GM12878 (cell line): ENCODE measurements at regions not wholly inside any gene's neighbourhood (a gene's known extent, or its start where the extent isn't known, plus 50 kb on each side); places are given as distances from the start of the nearest gene placed in this dataset.

Source experiments
- ATAC-seq: fragments of 200-7000 bp; cut with Tn5 transposase; 3 replicates; pipeline ENCODE4 v1.9.1; 2020; ENCODE audit warnings: mild to moderate bottlenecking, moderate library complexity
- BruUV-seq: library from RNA; stranded (reverse); fragments of 400-500 nt; replicated peaks from 2 replicates; lab custom pipeline; 2021; lab: Mats Ljungman, UMichigan
- CTCF ChIA-PET: fragments of 300-600 bp; sonication (Branson Sonifier 250); formaldehyde crosslinking; extraction: SDS; loops from one replicate; lab custom pipeline; 2021; ENCODE audit warnings: inconsistent platforms; lab: Yijun Ruan, JAX
- POLR2A ChIA-PET: fragments of 350-600 bp; formaldehyde crosslinking; extraction: SDS; loops from one replicate; lab custom pipeline; 2021; ENCODE audit warnings: inconsistent platforms; lab: Charles Lee
- RAD21 ChIA-PET: fragments of 300-600 bp; sonication (Branson Sonifier 250); formaldehyde crosslinking; loops from one replicate; lab custom pipeline; 2023; ENCODE audit warnings: antibody characterized with exemption; ENCODE audit not compliant: unreplicated experiment; lab: Charles Lee
- SMC1A ChIA-PET: fragments of 300-600 bp; sonication (Branson Sonifier 250); formaldehyde crosslinking; loops from one replicate; lab custom pipeline; 2023; ENCODE audit not compliant: unreplicated experiment, uncharacterized antibody; lab: Charles Lee
- DNase-seq: peaks from one replicate; pipeline ENCODE4 v3.0.0-alpha.2; 2011; ENCODE audit warnings: low read depth, low spot score
- FAIRE-seq: peaks from 3 replicates; lab custom pipeline; 2011; peaks lifted over from hg19 to GRCh38; lab: Jason Lieb, UNC
- H2AFZ ChIP-seq: 2 replicates; pipeline ENCODE4 v1.6.0; 2011; ENCODE audit warnings: low read depth, low read length, control low read depth; ENCODE audit not compliant: control insufficient read depth
- H3K27ac ChIP-seq: 2 replicates; pipeline ENCODE4 v1.5.1; 2011; ENCODE audit warnings: control low read depth; ENCODE audit not compliant: control insufficient read depth, insufficient read depth
- H3K27me3 ChIP-seq, 2 experiments: replicated peaks in 1 of 2; 2 replicates each; pipeline versions ENCODE4 v1.6.0 to v1.6.1; 2011; ENCODE audit warnings: low read length in 1 of 2; ENCODE audit not compliant: control insufficient read depth in 2 of 2, insufficient read depth in 2 of 2
- H3K36me3 ChIP-seq, 2 experiments: 2 replicates each; pipeline ENCODE4 v1.5.1; 2011; ENCODE audit warnings: low read length in 1 of 2; ENCODE audit not compliant: control insufficient read depth in 2 of 2, insufficient read depth in 2 of 2
- H3K4me1 ChIP-seq: 2 replicates; pipeline ENCODE4 v1.6.1; 2011; ENCODE audit warnings: mild to moderate bottlenecking, low read length, moderate library complexity, mixed read lengths; ENCODE audit not compliant: control insufficient read depth, insufficient read depth
- H3K4me2 ChIP-seq: 2 replicates; pipeline ENCODE4 v1.6.0; 2011; ENCODE audit warnings: control low read depth; ENCODE audit not compliant: control insufficient read depth, insufficient read depth
- H3K4me3 ChIP-seq: fragments of 200-600 bp; sonication (generic); 2 replicates; pipeline ENCODE4 v1.5.1; 2016
- H3K79me2 ChIP-seq: 2 replicates; pipeline ENCODE4 v1.6.0; 2011; ENCODE audit warnings: low read length; ENCODE audit not compliant: control insufficient read depth, insufficient read depth
- H3K9ac ChIP-seq: 2 replicates; pipeline ENCODE4 v1.8.0; 2011; ENCODE audit warnings: low read length, control low read depth, mixed read lengths; ENCODE audit not compliant: control insufficient read depth, insufficient read depth
- H3K9me3 ChIP-seq: replicated peaks from 3 replicates; pipeline ENCODE4 v1.5.1; 2011; ENCODE audit warnings: mild to moderate bottlenecking, low read length; ENCODE audit not compliant: control insufficient read depth, insufficient read depth
- H4K20me1 ChIP-seq: 2 replicates; pipeline ENCODE4 v1.6.0; 2011; ENCODE audit not compliant: control insufficient read depth, insufficient read depth
- CHD2 ChIP-seq: IDR thresholded peaks from 2 replicates; pipeline ENCODE4 v1.6.1; 2011; ENCODE audit warnings: low read depth, low read length, improper control_type of control experiment, borderline replicate concordance
- E2F8 ChIP-seq: fragments of 450-650 bp; IDR thresholded peaks from 2 replicates; pipeline ENCODE4 v1.6.1; 2018; ENCODE audit warnings: mild to moderate bottlenecking, low read depth, moderate library complexity; ENCODE audit not compliant: partially characterized antibody
- MLLT1 ChIP-seq: fragments of 450-650 bp; IDR thresholded peaks from 2 replicates; pipeline ENCODE4 v1.6.1; 2016; ENCODE audit warnings: mild to moderate bottlenecking
- MTA3 ChIP-seq: IDR thresholded peaks from 2 replicates; pipeline ENCODE4 v1.6.1; 2012; ENCODE audit warnings: low read length, inconsistent platforms, borderline replicate concordance
- POLR2A ChIP-seq: IDR thresholded peaks from 2 replicates; pipeline ENCODE4 v1.6.1; 2011; ENCODE audit warnings: low read depth, mild to moderate bottlenecking, low read length
- POLR2AphosphoS2 ChIP-seq: IDR thresholded peaks from 2 replicates; pipeline ENCODE4 v1.6.1; 2011; ENCODE audit warnings: low read depth, mild to moderate bottlenecking, low read length, improper control_type of control experiment, moderate library complexity
- PRDM15 ChIP-seq: fragments of 450-650 bp; formaldehyde crosslinking; IDR thresholded peaks from 2 replicates; pipeline ENCODE4 v1.4.0; 2020; ENCODE audit warnings: mild to moderate bottlenecking, moderate library complexity
- RELA ChIP-seq: fragments of 450-650 bp; IDR thresholded peaks from 2 replicates; pipeline ENCODE4 v1.8.0; 2014; ENCODE audit warnings: borderline replicate concordance; ENCODE audit not compliant: partially characterized antibody
- STAT3 ChIP-seq: IDR thresholded peaks from 2 replicates; pipeline ENCODE4 v1.6.1; 2011; ENCODE audit warnings: low read depth, low read length, improper control_type of control experiment
- TBL1XR1 ChIP-seq: IDR thresholded peaks from 2 replicates; pipeline ENCODE4 v1.6.1; 2012; ENCODE audit warnings: low read depth, low read length, improper control_type of control experiment
- WGBS: methylation state at CpG from one replicate; pipeline ENCODE4 v1.1.6; 2016; ENCODE audit warnings: low lambda C conversion rate; ENCODE audit not compliant: insufficient replicate concordance, insufficient coverage; ENCODE audit errors: missing lambda C conversion rate; 5-methylcytosine and 5-hydroxymethylcytosine counted together
- in situ Hi-C: fragments of 300-500 bp; cut with MboI; formaldehyde crosslinking; loops from 9 replicates; pipeline ENCODE4 v1.14.3; 2018; ENCODE audit warnings: mixed read lengths
- intact Hi-C: fragments of 100-400 bp; cut with micrococcal nuclease; formaldehyde crosslinking; loops from one replicate; pipeline ENCODE4 v1.14.2; 2022; ENCODE audit not compliant: unreplicated experiment

- POLR2A ChIA-PET = no interaction called here
- no peaks in the 10 kb centered on the region for H3K36me3 ChIP-seq
- H3K9me3 ChIP-seq = peaks cover 4% of the 10 kb centered on the region; the same call in 2 of the 3 replicates
- intact Hi-C loops = no loop called here
- ATAC-seq = no peak
- H3K27ac ChIP-seq = no peak overlapping the region
- no peak overlapping the region for H2AFZ ChIP-seq
- 0% methylated on average over 4 of the region's 4 CpGs for WGBS
- H3K4me2 ChIP-seq = no peak overlapping the region
- SMC1A ChIA-PET = interaction anchor here (0.6 kb wide), 1 partner anchor 206 kb away, joined by 3 read pairs; no protein-coding TSS in a partner anchor
- DNase-seq = no peak
- H3K27me3 ChIP-seq = no peaks in the 10 kb centered on the region
- no TSS peak for BruUV-seq
- no peak for TF ChIP-seq MTA3
- TF ChIP-seq STAT3 = no peak
- no peak for TF ChIP-seq RELA
- no peak for TF ChIP-seq POLR2A
- no peak for TF ChIP-seq E2F8
- TF ChIP-seq MLLT1 = no peak
- TF ChIP-seq TBL1XR1 = no peak
- no peak for TF ChIP-seq PRDM15
- TF ChIP-seq POLR2AphosphoS2 = no peak
- TF ChIP-seq CHD2 = no peak
- TF ChIP-seq, all 136 proteins: peak for 0
- CTCF ChIA-PET = no interaction called here
- Histone ChIP-seq H3K4me1 (no peaks in the 10 kb centered on the region), H3K9ac (no peak overlapping the region), H3K79me2 (no peaks in the 10 kb centered on the region), H4K20me1 (no peaks in the 10 kb centered on the region), H3K4me3 (no peak overlapping the region)
- no peak for FAIRE-seq
- in situ Hi-C loops = no loop called here
- RAD21 ChIA-PET = no interaction called here
Measured at GRCh38 chr13:48783695-48784230, 130.0 kb downstream of the CYSLTR2 start.
